GM13976 (cell line): ENCODE measurements at regions not wholly inside any gene's neighbourhood (a gene's known extent, or its start where the extent isn't known, plus 50 kb on each side); places are given as distances from the start of the nearest gene placed in this dataset.

Experiments used
- DNase-seq: peaks from one replicate; pipeline ENCODE4 v3.0.0; 2012; ENCODE audit warnings: low spot score
- in situ Hi-C: fragments of 300-500 bp; cut with MboI; formaldehyde crosslinking; loops from one replicate; pipeline ENCODE4 v1.12.0; 2022; ENCODE audit warnings: low sequenced_read_pairs, mixed read lengths, inconsistent platforms; ENCODE audit not compliant: unreplicated experiment
- TF ChIP-seq, protein P1 (sequence below): IDR thresholded peaks from 2 replicates; pipeline ENCODE4 v1.5.1; 2012; ENCODE audit warnings: borderline replicate concordance, mild to moderate bottlenecking; ENCODE audit not compliant: insufficient read depth; ENCODE audit errors: extremely low read depth, missing control alignments, control extremely low read depth

DNA sequence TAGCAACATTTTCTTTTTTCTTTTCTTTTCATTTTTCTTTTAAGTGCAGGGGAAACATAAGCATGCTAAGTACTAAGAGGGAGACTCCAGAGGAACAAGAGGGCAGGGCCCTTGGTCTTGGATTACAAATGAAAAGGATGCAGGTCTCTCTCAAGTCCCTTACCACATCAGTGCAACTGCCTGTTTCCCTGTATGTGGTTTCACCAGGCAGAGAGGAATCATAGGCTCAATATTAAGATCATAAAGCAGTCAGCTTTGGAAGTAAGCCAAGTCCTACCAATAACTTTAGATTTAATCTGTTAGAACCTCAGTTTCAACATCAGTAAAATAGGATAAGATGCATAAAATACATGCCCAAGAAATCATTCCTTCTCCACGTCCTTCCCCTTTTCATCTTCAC, 422.7 kb upstream of the PAPPA start:
- TF ChIP-seq, protein P1, sequence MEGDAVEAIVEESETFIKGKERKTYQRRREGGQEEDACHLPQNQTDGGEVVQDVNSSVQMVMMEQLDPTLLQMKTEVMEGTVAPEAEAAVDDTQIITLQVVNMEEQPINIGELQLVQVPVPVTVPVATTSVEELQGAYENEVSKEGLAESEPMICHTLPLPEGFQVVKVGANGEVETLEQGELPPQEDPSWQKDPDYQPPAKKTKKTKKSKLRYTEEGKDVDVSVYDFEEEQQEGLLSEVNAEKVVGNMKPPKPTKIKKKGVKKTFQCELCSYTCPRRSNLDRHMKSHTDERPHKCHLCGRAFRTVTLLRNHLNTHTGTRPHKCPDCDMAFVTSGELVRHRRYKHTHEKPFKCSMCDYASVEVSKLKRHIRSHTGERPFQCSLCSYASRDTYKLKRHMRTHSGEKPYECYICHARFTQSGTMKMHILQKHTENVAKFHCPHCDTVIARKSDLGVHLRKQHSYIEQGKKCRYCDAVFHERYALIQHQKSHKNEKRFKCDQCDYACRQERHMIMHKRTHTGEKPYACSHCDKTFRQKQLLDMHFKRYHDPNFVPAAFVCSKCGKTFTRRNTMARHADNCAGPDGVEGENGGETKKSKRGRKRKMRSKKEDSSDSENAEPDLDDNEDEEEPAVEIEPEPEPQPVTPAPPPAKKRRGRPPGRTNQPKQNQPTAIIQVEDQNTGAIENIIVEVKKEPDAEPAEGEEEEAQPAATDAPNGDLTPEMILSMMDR: no peak
- no peak for DNase-seq
- in situ Hi-C loops: no loop called here

DNA sequence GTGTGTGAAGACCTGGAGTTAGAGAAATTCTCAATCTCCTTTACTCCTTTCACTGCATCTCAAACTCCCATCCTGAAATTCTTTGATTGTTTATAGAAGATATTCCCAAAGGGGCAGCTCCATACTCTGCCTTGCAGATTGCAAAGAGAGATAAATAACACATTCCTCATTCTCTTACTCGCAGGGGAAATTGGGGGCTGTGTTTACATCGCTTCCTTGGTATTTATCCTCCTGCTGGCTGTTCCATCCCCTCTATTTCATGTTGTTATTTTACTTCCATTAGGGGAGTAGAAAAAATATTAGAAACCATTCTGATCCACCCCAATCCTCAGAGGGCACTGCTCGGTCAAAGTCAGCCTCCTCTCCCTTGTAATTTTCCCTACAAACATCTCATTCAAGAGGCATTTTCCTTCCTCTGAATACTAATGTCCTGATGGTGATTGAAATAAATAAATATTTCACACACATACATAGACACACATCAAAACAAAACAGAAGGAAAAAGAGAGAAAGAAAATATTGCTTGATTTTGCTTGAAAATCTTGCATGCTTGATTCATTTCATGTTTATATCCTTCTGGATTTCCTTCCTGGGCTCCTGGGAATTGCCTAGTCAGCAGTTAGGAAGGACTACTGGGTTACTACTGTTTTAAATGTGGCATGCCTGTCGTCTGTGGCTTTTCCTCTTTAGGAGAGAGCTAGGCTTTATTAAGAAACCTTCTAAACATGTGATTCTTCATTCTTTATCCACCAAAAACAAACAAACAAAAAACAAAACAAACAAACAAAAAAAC, 420.1 kb upstream of the PAPPA start:
- no peak for DNase-seq

DNA sequence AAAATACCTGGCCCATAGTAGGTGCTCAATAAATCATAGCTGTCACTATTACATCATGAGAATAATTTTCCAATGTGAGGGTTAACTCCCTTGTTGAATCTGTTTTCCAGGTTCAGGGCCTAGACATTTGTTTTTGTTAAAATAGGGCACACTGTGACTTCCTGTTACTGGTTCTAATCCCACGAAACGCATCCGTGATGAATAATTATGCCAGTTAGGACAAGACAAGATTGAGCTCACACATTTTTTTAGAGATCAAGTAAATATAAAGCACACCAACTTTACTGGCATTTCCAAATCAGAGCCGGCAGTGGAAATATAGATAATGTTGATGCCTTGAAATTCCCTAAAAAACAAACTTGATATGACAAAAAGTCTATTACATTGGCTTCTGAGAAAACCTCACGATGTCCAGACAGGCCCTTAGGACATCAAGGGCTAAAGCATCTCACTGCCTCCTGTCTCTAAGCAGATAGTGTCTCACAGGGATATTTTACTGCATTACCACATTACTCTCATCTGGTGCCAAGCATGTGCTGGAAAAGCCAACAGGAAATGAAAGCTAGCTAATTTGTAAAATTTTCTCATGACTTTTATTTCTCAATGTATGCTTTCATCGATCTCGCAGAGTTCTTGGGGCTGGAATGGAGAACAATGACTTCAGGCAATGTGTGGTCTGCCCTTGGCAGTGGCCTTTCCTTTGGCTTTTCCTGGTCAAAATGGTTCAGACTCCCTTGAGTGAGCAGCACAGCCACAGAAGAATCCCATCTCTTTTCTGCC, 414.3 kb upstream of the PAPPA start:
- in situ Hi-C loops: no loop called here
- no peak for DNase-seq
- TF ChIP-seq, protein P1: no peak

More for the DNA sequence above, 420.1 kb upstream of the PAPPA start:
- in situ Hi-C loops: no loop called here
- TF ChIP-seq, protein P1: no peak

DNA sequence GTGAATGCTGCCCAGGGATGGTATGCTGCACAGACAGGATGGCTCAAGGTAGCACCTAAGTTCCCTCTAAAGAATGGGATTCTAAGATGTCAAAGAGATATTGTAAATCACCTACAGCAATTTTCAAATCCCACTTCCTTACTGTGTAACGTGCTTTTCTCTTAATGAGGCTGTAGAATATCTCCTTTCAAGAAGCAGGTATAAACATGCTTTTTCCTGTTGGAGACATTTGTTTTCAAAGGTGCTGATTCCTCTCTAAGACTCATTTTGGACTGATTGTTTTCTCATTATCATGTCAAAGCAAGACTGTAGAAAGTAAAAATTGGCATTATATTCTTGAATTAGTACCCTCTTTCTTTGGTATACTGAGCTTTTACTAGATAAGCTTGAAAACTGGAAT, 412.6 kb upstream of the PAPPA start:
- no peak for DNase-seq
- in situ Hi-C loops: no loop called here

DNA sequence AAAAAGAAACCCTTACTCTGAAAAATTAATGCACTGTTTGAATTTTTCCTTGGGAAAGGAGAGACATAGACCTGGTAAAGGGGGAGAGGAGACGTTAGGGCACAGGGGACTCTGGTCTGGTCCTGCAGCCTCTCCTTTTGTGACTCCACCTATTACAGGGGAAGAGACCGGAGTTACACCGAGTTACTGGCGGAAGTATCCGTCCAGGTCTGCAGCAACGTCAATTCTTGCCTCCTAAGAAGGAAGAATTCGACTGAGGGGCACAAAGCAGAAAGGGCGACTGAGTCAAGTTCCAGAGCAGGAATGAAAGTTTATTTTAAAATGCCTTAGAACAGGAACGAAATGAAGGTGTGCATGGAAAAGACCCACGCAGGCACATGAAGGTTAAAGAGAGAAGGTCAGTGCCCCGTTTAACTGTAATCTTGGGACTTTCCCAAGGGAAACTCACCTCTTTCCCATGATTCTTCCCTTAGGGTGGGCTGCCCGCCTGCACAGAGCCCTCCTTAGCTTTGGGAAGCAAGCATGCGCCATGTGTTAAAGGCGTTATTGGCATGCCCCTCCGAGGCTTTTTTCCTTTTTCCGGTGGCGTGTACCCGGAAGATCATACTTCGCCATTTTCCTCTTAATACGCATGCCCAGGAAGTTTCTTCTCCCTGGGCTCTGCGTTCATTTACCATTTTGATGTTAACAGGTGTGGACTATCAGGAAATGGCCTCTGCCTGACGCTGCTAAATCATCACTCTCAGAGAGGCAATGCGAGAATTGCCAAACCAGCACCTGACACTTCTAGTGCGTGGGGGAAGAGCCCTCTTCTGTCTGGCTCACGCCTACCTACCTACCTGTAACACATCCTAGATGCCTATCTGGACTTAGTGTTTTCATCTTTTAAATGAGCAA, 409.6 kb upstream of the PAPPA start:
- TF ChIP-seq, protein P1: no peak
- in situ Hi-C loops: no loop called here
- no peak for DNase-seq

More for the DNA sequence above, 412.6 kb upstream of the PAPPA start:
- TF ChIP-seq, protein P1: no peak

DNA sequence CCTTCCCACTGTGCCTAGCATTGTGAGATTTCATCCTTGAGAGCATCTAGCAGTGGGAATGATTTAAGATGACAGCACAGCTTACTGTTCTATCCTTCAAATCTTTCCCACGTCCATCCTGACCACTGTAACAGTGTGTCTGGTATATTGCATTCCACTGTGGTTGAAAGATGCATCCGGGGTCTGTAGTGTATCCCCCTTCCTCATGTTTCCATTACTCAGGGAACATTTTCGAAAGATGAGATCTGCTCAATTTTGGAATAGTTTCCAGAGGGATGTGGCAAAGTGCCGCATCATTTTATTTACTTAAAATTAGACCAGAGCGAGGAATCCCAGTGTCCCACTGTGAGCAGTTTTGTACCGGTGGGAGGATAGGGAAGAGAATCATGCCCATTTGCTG, 407.1 kb upstream of the PAPPA start:
- TF ChIP-seq, protein P1: no peak
- DNase-seq: no peak
- in situ Hi-C loops: no loop called here
